HFFc6 (cell line): ENCODE measurements at regions not wholly inside any gene's neighbourhood (a gene's known extent, or its start where the extent isn't known, plus 50 kb on each side); places are given as distances from the start of the nearest gene placed in this dataset.
"Not testable (repeated sequence)": the region's sequence is repeated elsewhere in the genome, so short reads cannot be mapped to it uniquely, and the experiment has no call there.

ENCODE experiments used
- DNase-seq: peaks from one replicate; pipeline ENCODE4 v3.0.0-alpha.2; 2018
- H3K27ac Mint-ChIP-seq: 2 replicates; pipeline ENCODE4 v1.8.0; 2020; ENCODE audit warnings: mild to moderate bottlenecking, mixed read lengths
- H3K27me3 Mint-ChIP-seq: 2 replicates; pipeline ENCODE4 v1.8.0; 2021; ENCODE audit warnings: mild to moderate bottlenecking, moderate library complexity, mixed read lengths; ENCODE audit not compliant: insufficient read depth
- H3K36me3 Mint-ChIP-seq: 2 replicates; pipeline ENCODE4 v1.8.0; 2021; ENCODE audit warnings: low read depth, mixed read lengths
- H3K4me1 Mint-ChIP-seq: 2 replicates; pipeline ENCODE4 v1.8.0; 2020; ENCODE audit warnings: low read depth, mixed read lengths
- H3K4me3 Mint-ChIP-seq: 2 replicates; pipeline ENCODE4 v1.8.0; 2020; ENCODE audit warnings: mild to moderate bottlenecking, moderate library complexity, mixed read lengths
- H3K9me3 Mint-ChIP-seq: 2 replicates; pipeline ENCODE4 v1.8.0; 2020; ENCODE audit warnings: mild to moderate bottlenecking, mixed read lengths
- TF ChIP-seq, protein P1 (sequence below): fragments of 200-600 bp; sonication (generic); IDR thresholded peaks from 2 replicates; pipeline ENCODE4 v1.5.0; 2021; ENCODE audit warnings: antibody characterized with exemption, mild to moderate bottlenecking

DNA sequence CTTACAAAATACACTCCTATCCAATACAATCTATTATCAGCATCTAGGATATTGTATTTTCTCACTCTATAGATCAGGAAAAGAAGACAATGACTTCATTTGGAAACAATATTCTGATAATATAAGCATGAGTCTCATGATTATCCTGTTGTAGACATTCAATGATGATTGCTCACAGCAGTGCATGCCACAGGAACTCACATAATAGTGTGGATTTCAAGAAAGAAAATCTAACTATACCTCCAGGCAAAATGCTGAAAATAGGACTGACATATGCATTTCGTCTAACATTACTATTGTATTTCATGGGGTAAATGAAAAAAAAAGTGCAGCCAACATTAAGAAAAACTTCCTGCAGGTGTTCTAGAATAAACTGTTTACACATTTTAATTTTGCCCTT is 122.6 kb downstream of the POSTN start:
- Mint-ChIP-seq H3K27ac (peak overlapping the region; percentile 88), H3K36me3 (peaks cover 5% of the 10 kb centered on the region; the same call in 1 of the 2 replicates), H3K4me1 (peaks cover 57% of the 10 kb centered on the region), H3K27me3 (no peaks in the 10 kb centered on the region), H3K9me3 (no peaks in the 10 kb centered on the region), H3K4me3 (no peak overlapping the region)
- DNase-seq: peak; percentile 83
- TF ChIP-seq, protein P1, sequence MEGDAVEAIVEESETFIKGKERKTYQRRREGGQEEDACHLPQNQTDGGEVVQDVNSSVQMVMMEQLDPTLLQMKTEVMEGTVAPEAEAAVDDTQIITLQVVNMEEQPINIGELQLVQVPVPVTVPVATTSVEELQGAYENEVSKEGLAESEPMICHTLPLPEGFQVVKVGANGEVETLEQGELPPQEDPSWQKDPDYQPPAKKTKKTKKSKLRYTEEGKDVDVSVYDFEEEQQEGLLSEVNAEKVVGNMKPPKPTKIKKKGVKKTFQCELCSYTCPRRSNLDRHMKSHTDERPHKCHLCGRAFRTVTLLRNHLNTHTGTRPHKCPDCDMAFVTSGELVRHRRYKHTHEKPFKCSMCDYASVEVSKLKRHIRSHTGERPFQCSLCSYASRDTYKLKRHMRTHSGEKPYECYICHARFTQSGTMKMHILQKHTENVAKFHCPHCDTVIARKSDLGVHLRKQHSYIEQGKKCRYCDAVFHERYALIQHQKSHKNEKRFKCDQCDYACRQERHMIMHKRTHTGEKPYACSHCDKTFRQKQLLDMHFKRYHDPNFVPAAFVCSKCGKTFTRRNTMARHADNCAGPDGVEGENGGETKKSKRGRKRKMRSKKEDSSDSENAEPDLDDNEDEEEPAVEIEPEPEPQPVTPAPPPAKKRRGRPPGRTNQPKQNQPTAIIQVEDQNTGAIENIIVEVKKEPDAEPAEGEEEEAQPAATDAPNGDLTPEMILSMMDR: no peak

DNA sequence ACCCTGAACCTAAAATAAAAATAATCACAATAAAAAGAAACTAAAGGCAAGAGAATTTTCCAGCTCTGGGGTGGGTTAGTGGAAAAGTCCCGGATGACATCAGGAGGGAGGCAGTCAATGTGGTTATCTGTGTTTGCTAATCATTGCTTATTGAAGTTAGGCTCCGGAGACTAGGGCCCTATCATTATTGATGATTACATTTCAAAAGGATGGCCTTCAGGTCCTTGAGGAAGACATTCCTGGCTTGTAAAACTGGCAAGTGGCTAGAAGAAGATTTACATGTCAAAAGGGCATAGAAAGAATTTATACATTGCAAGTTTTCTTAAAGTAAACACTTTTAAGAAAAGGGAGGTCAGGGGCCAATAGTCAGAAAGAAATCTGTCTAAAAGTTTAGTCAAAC is 123.4 kb downstream of the POSTN start:
- peaks cover 5% of the 10 kb centered on the region; the same call in 1 of the 2 replicates for H3K36me3 Mint-ChIP-seq
- no peaks in the 10 kb centered on the region for H3K9me3 Mint-ChIP-seq
- no peak overlapping the region for H3K4me3 Mint-ChIP-seq
- H3K4me1 Mint-ChIP-seq: peaks cover 49% of the 10 kb centered on the region
- TF ChIP-seq, protein P1: no peak
- H3K27me3 Mint-ChIP-seq: no peaks in the 10 kb centered on the region
- peak overlapping the region; percentile 59 for H3K27ac Mint-ChIP-seq
- DNase-seq: no peak

DNA sequence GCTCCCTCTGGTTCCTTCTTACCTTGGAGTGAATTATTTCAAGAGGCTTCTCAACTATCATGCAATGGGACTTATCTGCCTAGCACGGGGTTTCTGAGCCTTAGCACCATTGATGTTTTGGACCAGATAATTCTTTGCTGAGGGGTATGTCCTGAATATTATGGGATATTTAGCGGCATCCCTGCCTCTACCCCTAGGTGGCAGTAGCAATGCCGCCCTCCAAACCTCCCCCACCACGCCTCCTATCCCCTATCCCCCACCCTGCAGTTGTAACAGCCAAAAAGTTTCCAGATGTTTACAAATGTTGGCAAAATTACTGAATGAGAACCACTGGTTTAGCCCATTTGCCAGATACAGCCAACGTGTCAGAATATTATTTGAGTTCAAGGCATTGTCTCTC is 125.5 kb downstream of the POSTN start:
- DNase-seq: no peak
- Mint-ChIP-seq H3K9me3 (no peaks in the 10 kb centered on the region), H3K27me3 (no peaks in the 10 kb centered on the region), H3K27ac (no peak overlapping the region), H3K4me3 (no peak overlapping the region), H3K4me1 (peaks cover 37% of the 10 kb centered on the region), H3K36me3 (peaks cover 5% of the 10 kb centered on the region; the same call in 1 of the 2 replicates)
- TF ChIP-seq, protein P1: peak; percentile 62

DNA sequence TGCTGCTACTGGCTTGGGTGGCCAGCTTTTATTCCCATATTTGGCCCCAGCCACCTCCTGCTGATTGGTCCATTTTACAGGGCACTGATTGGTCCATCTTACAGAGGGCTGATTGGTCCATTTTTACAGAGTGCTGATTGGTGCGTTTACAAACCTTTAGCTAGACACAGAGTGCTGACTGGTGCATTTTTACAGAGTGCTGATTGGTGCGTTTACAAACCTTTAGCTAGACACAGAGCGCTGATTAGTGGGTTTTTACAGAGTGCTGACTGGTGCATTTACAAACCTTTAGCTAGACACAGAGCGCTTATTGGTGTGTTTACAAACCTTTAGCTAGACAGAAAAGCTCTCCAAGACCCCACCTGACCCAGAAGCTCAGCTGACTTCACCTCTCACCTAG is 126.3 kb downstream of the POSTN start:
- not testable (repeated sequence) for DNase-seq, H3K9me3 Mint-ChIP-seq, H3K27ac Mint-ChIP-seq, H3K27me3 Mint-ChIP-seq, H3K4me3 Mint-ChIP-seq, H3K36me3 Mint-ChIP-seq
- peaks cover 33% of the 10 kb centered on the region for H3K4me1 Mint-ChIP-seq

DNA sequence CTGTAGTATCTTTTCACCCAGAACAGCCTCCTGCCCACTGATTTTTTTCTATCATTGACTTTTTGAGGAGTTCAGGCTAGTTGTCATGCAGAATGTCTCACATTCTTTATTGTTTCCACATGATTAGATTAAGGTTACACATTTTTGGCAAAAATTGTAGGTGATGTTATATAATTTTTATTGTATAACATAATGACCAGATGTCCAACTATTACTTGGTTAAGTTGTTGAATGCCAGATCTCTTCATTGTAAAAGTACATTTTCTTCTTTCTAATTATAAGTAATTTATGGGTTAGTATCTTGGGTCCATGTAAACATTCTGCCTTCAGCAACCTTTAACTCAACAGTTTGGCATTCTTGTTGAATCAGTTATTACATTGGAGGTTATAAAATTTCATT is 138.4 kb downstream of the POSTN start:
- peak; percentile 24 for DNase-seq
- H3K27ac Mint-ChIP-seq: no peak overlapping the region
- no peaks in the 10 kb centered on the region for H3K27me3 Mint-ChIP-seq
- H3K4me1 Mint-ChIP-seq: peaks cover 35% of the 10 kb centered on the region
- TF ChIP-seq, protein P1: no peak
- H3K4me3 Mint-ChIP-seq: no peak overlapping the region
- 0 out of 2 replicates have a peak, but pooled peaks cover under 1% of the 10 kb centered on the region for H3K9me3 Mint-ChIP-seq
- H3K36me3 Mint-ChIP-seq: no peaks in the 10 kb centered on the region; the same call in 1 of the 2 replicates

DNA sequence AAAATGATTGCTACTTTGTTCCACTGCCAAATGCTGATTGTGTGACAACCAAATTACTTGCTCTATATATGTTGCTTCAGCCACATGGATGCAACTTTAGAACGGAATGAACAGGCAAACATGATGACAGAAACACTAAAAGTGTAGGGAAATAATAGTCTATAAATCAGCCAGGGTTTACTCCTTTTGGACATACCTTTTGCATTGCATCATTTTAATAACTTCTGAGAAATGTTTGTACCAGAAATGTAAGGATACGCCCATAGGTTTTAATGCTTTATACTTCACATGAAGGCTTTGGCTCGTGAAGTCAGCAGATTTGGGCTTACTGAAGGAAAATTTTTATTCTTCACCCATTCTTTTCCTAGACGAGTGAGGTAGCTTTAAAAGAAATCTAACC is 141.0 kb downstream of the POSTN start:
- Mint-ChIP-seq H3K9me3 (0 out of 2 replicates have a peak, but pooled peaks cover 5% of the 10 kb centered on the region), H3K4me3 (no peak overlapping the region), H3K36me3 (no peaks in the 10 kb centered on the region; the same call in 1 of the 2 replicates), H3K4me1 (peaks cover 35% of the 10 kb centered on the region), H3K27me3 (no peaks in the 10 kb centered on the region), H3K27ac (no peak overlapping the region; the same call in 1 of the 2 replicates)
- TF ChIP-seq, protein P1: no peak
- peak; percentile 20 for DNase-seq
